Lower leg skin (tissue), 3 donors: ENCODE measurements at regions not wholly inside any gene's neighbourhood (a gene's known extent, or its start where the extent isn't known, plus 50 kb on each side); places are given as distances from the start of the nearest gene placed in this dataset.

Source experiments
- CTCF ChIP-seq, 3 donors: fragments of 450-650 bp; IDR thresholded peaks; one replicate each; pipeline ENCODE4 v1.5.1; 2016; ENCODE audit warnings: antibody characterized with exemption in 3 of 3, mild to moderate bottlenecking in 3 of 3, moderate library complexity in 2 of 3
- POLR2A ChIP-seq, 2 donors: fragments of 450-650 bp; IDR thresholded peaks; one replicate each; pipeline ENCODE4 v1.6.1; 2016 to 2017; ENCODE audit warnings: antibody characterized with exemption in 2 of 2, mild to moderate bottlenecking in 1 of 2, moderate library complexity in 1 of 2

- TF ChIP-seq POLR2A (IDR thresholded peaks at IDR 0.05) (no peak), CTCF (IDR thresholded peaks at IDR 0.05) (no peak)
Measured at GRCh38 chr5:164345853-164346252, 840.4 kb downstream of the MAT2B start.
